HL-60 (cell line): ENCODE measurements at regions not wholly inside any gene's neighbourhood (a gene's known extent, or its start where the extent isn't known, plus 50 kb on each side); places are given as distances from the start of the nearest gene placed in this dataset.

Experiments
- CTCF ChIP-seq: IDR thresholded peaks from one replicate; pipeline ENCODE4 v1.5.1; 2011; ENCODE audit warnings: low read length, control low read depth, inconsistent platforms; ENCODE audit not compliant: insufficient read depth
- GABPA ChIP-seq: IDR thresholded peaks from 2 replicates; pipeline ENCODE4 v1.6.1; 2012; ENCODE audit warnings: low read depth
- POLR2AphosphoS5 ChIP-seq: IDR thresholded peaks from 2 replicates; pipeline ENCODE4 v1.6.1; 2012; ENCODE audit warnings: low read depth

DNA sequence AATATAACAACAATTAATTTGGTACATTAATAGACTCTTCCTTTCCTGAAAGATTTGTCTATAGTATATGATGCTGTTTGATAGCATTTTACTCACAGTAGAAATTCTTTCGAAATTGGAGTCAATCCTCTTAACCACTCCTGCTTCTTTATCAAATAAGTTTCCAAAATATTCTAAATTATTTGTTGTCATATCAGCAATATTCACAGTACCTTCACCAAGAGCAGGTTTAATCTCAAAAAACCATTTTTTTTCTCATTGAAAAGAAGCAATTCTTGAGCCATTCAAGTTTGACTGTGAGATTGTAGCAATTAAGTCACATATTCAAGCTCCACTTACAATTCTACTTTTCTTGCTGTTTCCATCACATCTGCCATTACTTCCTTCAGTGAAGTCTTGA lies 83.5 kb upstream of the PRR16 start:
- TF ChIP-seq CTCF = no peak
- no peak for TF ChIP-seq GABPA
- no peak for TF ChIP-seq POLR2AphosphoS5
